Upper lobe of right lung (tissue), 1 donor: ENCODE measurements at regions not wholly inside any gene's neighbourhood (a gene's known extent, or its start where the extent isn't known, plus 50 kb on each side); places are given as distances from the start of the nearest gene placed in this dataset.

ENCODE experiments used
- ATAC-seq: fragments of 200-7000 bp; cut with Tn5 transposase; one replicate; pipeline ENCODE4 v1.9.1; 2020; ENCODE audit warnings: mild to moderate bottlenecking, moderate library complexity
- DNase-seq: peaks from one replicate; pipeline ENCODE4 v3.0.0-alpha.2; 2020
- H3K27ac ChIP-seq: fragments of 200-600 bp; one replicate; pipeline ENCODE4 v1.8.0; 2022
- H3K27me3 ChIP-seq: fragments of 200-600 bp; one replicate; pipeline ENCODE4 v1.8.0; 2022; ENCODE audit warnings: mild to moderate bottlenecking
- H3K36me3 ChIP-seq: fragments of 200-600 bp; one replicate; pipeline ENCODE4 v1.8.0; 2022
- H3K4me1 ChIP-seq: fragments of 200-600 bp; one replicate; pipeline ENCODE4 v1.8.0; 2022
- H3K4me3 ChIP-seq: fragments of 200-600 bp; one replicate; pipeline ENCODE4 v1.8.0; 2022; ENCODE audit warnings: mild to moderate bottlenecking
- H3K9me3 ChIP-seq: fragments of 200-600 bp; one replicate; pipeline ENCODE4 v1.8.0; 2022
- CTCF ChIP-seq: fragments of 200-600 bp; IDR thresholded peaks from one replicate; pipeline ENCODE4 v1.8.0; 2022; ENCODE audit warnings: antibody characterized with exemption
- intact Hi-C: fragments of 100-400 bp; cut with DNase I; formaldehyde crosslinking; loops from one replicate; pipeline ENCODE4 v1.11.0; 2022
- donor health status: DM: no; HTN: yes; CAD: no; lungs with severe emphysema.

- TF ChIP-seq CTCF, result no peak
- intact Hi-C loops, result no loop called here
- no peak overlapping the region for H3K4me3 ChIP-seq
- H3K4me1 ChIP-seq, result no peaks in the 10 kb centered on the region
- no peak overlapping the region for H3K27ac ChIP-seq
- H3K36me3 ChIP-seq, result no peaks in the 10 kb centered on the region
- H3K27me3 ChIP-seq, result no peaks in the 10 kb centered on the region
- no peak for DNase-seq
- ATAC-seq, result peak; percentile 44
- H3K9me3 ChIP-seq, result no peaks in the 10 kb centered on the region
These were observed 118.5 kb downstream of the UCHL5 start for GRCh38 chr1:192940658-192941057.

- Histone ChIP-seq H3K4me3 (no peak overlapping the region), H3K4me1 (no peaks in the 10 kb centered on the region), H3K27me3 (no peaks in the 10 kb centered on the region), H3K9me3 (no peaks in the 10 kb centered on the region), H3K27ac (no peak overlapping the region), H3K36me3 (no peaks in the 10 kb centered on the region)
- intact Hi-C loops, result no loop called here
- DNase-seq (no peak), ATAC-seq (no peak)
- no peak for TF ChIP-seq CTCF
These were observed 117.3 kb downstream of the UCHL5 start for GRCh38 chr1:192941722-192942411.

- H3K9me3 ChIP-seq, result no peaks in the 10 kb centered on the region
- TF ChIP-seq CTCF, result no peak
- intact Hi-C loops, result no loop called here
- H3K27me3 ChIP-seq, result no peaks in the 10 kb centered on the region
- no peaks in the 10 kb centered on the region for H3K4me1 ChIP-seq
- no peak for DNase-seq
- H3K4me3 ChIP-seq, result no peak overlapping the region
- H3K36me3 ChIP-seq, result no peaks in the 10 kb centered on the region
- no peak overlapping the region for H3K27ac ChIP-seq
- ATAC-seq, result no peak
These were observed 116.1 kb downstream of the UCHL5 start for GRCh38 chr1:192943108-192943507.

- no peak for TF ChIP-seq CTCF
- intact Hi-C loops, result no loop called here
- Histone ChIP-seq H3K4me3 (no peak overlapping the region), H3K27ac (no peak overlapping the region), H3K4me1 (no peaks in the 10 kb centered on the region), H3K36me3 (no peaks in the 10 kb centered on the region), H3K27me3 (no peaks in the 10 kb centered on the region), H3K9me3 (no peaks in the 10 kb centered on the region)
- no peak for ATAC-seq
- no peak for DNase-seq
These were observed 115.6 kb downstream of the UCHL5 start for GRCh38 chr1:192943522-192943921.

- peak; percentile 40 for ATAC-seq
- H3K4me3 ChIP-seq, result no peak overlapping the region
- no peaks in the 10 kb centered on the region for H3K4me1 ChIP-seq
- intact Hi-C loops, result no loop called here
- TF ChIP-seq CTCF, result no peak
- H3K27ac ChIP-seq, result no peak overlapping the region
- no peaks in the 10 kb centered on the region for H3K9me3 ChIP-seq
- no peaks in the 10 kb centered on the region for H3K36me3 ChIP-seq
- no peaks in the 10 kb centered on the region for H3K27me3 ChIP-seq
- DNase-seq, result no peak
These were observed 113.6 kb downstream of the UCHL5 start for GRCh38 chr1:192945390-192946130.
